ENCODE measurements at regions not wholly inside any gene's neighbourhood (a gene's known extent, or its start where the extent isn't known, plus 50 kb on each side); places are given as distances from the start of the nearest gene placed in this dataset.
"Not testable (repeated sequence)": the region's sequence is repeated elsewhere in the genome, so short reads cannot be mapped to it uniquely, and the experiment has no call there.

GRCh38 chr22:16463472-16463871, 129.1 kb downstream of the CCT8L2 start:
- H3K27ac ChIP-seq (ENCODE audit: extremely low read length, insufficient read depth, low read length); ATAC-seq; in situ Hi-C loops (cut with HindIII; ENCODE audit: extremely low pct_ligation_motif_present, low pct_unique_long_range_greater_than_20kb); H3K4me2 ChIP-seq (ENCODE audit: low read depth, low read length); H3K9ac ChIP-seq (ENCODE audit: insufficient read depth, low read depth, low read length); H3K79me2 ChIP-seq (ENCODE audit: insufficient read depth, low read length); FAIRE-seq; POLR2A ChIA-PET; H3K4me3 ChIP-seq (replicated peaks in 1 of 3; ENCODE audit: insufficient read depth in 1 of 3, low read depth in 2 of 3, low read length in 3 of 3); H3K9me3 ChIP-seq (ENCODE audit: low read length); BruUV-seq (replicated peaks); DNase-seq (ENCODE audit: low spot score); H3K36me3 ChIP-seq (replicated peaks in 1 of 2; ENCODE audit: control insufficient read depth in 1 of 2, insufficient read depth in 2 of 2, low read length in 2 of 2); H2AFZ ChIP-seq (ENCODE audit: low read length); H3K4me1 ChIP-seq (ENCODE audit: insufficient read depth, low read length); CTCF ChIA-PET (ENCODE audit: low intra/inter-chr PET ratio, low total read pairs); intact Hi-C loops (cut with micrococcal nuclease; ENCODE audit: unreplicated experiment); H3K27me3 ChIP-seq (ENCODE audit: control insufficient read depth in 1 of 2, insufficient read depth in 2 of 2, low read length in 2 of 2); H4K20me1 ChIP-seq (ENCODE audit: insufficient read depth, low read length): not testable (repeated sequence)
- whole genome bisulfite sequencing (ENCODE audit: low lambda C conversion rate), result 0% methylated on average over 4 of the region's 4 CpGs

DNA sequence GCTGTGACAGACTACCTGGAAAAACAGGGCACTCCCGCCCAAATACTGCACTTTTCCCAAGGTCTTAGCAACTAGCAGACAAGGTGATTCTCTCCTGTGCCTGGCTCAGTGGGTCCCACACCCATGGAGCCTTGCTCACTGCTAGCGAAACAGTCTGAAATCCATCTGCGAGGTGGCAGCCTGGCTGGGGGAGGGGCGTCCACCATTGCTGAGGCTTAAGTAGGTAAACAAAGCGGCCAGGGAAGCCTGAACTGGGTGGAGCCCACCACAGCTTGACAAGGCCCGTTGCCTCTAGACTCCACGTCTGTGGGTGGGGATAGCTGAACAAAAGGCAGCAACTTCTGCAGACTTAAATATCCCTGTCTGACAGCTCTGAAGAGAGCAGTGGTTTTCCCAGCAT, 145.2 kb downstream of the CCT8L2 start:
- H3K79me2 ChIP-seq (ENCODE audit: insufficient read depth, low read length); H3K4me1 ChIP-seq (ENCODE audit: insufficient read depth, low read length); H3K9me3 ChIP-seq (ENCODE audit: low read length); H3K4me2 ChIP-seq (ENCODE audit: low read depth, low read length); POLR2A ChIA-PET; in situ Hi-C loops (cut with HindIII; ENCODE audit: extremely low pct_ligation_motif_present, low pct_unique_long_range_greater_than_20kb); DNase-seq (ENCODE audit: low spot score); H3K36me3 ChIP-seq (replicated peaks in 1 of 2; ENCODE audit: control insufficient read depth in 1 of 2, insufficient read depth in 2 of 2, low read length in 2 of 2); ATAC-seq; H3K9ac ChIP-seq (ENCODE audit: insufficient read depth, low read depth, low read length); intact Hi-C loops (cut with micrococcal nuclease; ENCODE audit: unreplicated experiment); H3K4me3 ChIP-seq (replicated peaks in 1 of 3; ENCODE audit: insufficient read depth in 1 of 3, low read depth in 2 of 3, low read length in 3 of 3); FAIRE-seq; H3K27me3 ChIP-seq (ENCODE audit: control insufficient read depth in 1 of 2, insufficient read depth in 2 of 2, low read length in 2 of 2); H2AFZ ChIP-seq (ENCODE audit: low read length); H4K20me1 ChIP-seq (ENCODE audit: insufficient read depth, low read length); H3K27ac ChIP-seq (ENCODE audit: extremely low read length, insufficient read depth, low read length); CTCF ChIA-PET (ENCODE audit: low intra/inter-chr PET ratio, low total read pairs); BruUV-seq (replicated peaks): not testable (repeated sequence)
- 0% methylated on average over 3 of the region's 7 CpGs for WGBS (ENCODE audit: low lambda C conversion rate)

- in situ Hi-C loops (cut with HindIII; ENCODE audit: extremely low pct_ligation_motif_present, low pct_unique_long_range_greater_than_20kb); intact Hi-C loops (cut with micrococcal nuclease; ENCODE audit: unreplicated experiment); H2AFZ ChIP-seq (ENCODE audit: low read length); H3K4me2 ChIP-seq (ENCODE audit: low read depth, low read length); FAIRE-seq; DNase-seq (ENCODE audit: low spot score); H3K27ac ChIP-seq (ENCODE audit: extremely low read length, insufficient read depth, low read length); H4K20me1 ChIP-seq (ENCODE audit: insufficient read depth, low read length); BruUV-seq (replicated peaks); CTCF ChIA-PET (ENCODE audit: low intra/inter-chr PET ratio, low total read pairs); H3K27me3 ChIP-seq (ENCODE audit: control insufficient read depth in 1 of 2, insufficient read depth in 2 of 2, low read length in 2 of 2); H3K9me3 ChIP-seq (ENCODE audit: low read length); H3K79me2 ChIP-seq (ENCODE audit: insufficient read depth, low read length); H3K4me1 ChIP-seq (ENCODE audit: insufficient read depth, low read length); ATAC-seq; POLR2A ChIA-PET; H3K36me3 ChIP-seq (replicated peaks in 1 of 2; ENCODE audit: control insufficient read depth in 1 of 2, insufficient read depth in 2 of 2, low read length in 2 of 2); H3K9ac ChIP-seq (ENCODE audit: insufficient read depth, low read depth, low read length); H3K4me3 ChIP-seq (replicated peaks in 1 of 3; ENCODE audit: insufficient read depth in 1 of 3, low read depth in 2 of 3, low read length in 3 of 3): not testable (repeated sequence)
- 2% methylated on average over 6 of the region's 6 CpGs for WGBS (ENCODE audit: low lambda C conversion rate)
Measured at GRCh38 chr22:16446755-16447440, 145.7 kb downstream of the CCT8L2 start.

GRCh38 chr22:16441014-16441413, 151.6 kb downstream of the CCT8L2 start:
- CTCF ChIA-PET (ENCODE audit: low intra/inter-chr PET ratio, low total read pairs); intact Hi-C loops (cut with micrococcal nuclease; ENCODE audit: unreplicated experiment): not testable (repeated sequence)

More at GRCh38 chr22:16441014-16441413, 151.6 kb downstream of the CCT8L2 start:
- H3K27me3 ChIP-seq (ENCODE audit: control insufficient read depth in 1 of 2, insufficient read depth in 2 of 2, low read length in 2 of 2); FAIRE-seq; H4K20me1 ChIP-seq (ENCODE audit: insufficient read depth, low read length); H3K4me3 ChIP-seq (replicated peaks in 1 of 3; ENCODE audit: insufficient read depth in 1 of 3, low read depth in 2 of 3, low read length in 3 of 3); POLR2A ChIA-PET; DNase-seq (ENCODE audit: low spot score); H3K4me2 ChIP-seq (ENCODE audit: low read depth, low read length); H3K9me3 ChIP-seq (ENCODE audit: low read length); H3K9ac ChIP-seq (ENCODE audit: insufficient read depth, low read depth, low read length); H3K27ac ChIP-seq (ENCODE audit: extremely low read length, insufficient read depth, low read length); H3K4me1 ChIP-seq (ENCODE audit: insufficient read depth, low read length); H2AFZ ChIP-seq (ENCODE audit: low read length); H3K79me2 ChIP-seq (ENCODE audit: insufficient read depth, low read length); in situ Hi-C loops (cut with HindIII; ENCODE audit: extremely low pct_ligation_motif_present, low pct_unique_long_range_greater_than_20kb); ATAC-seq; BruUV-seq (replicated peaks); H3K36me3 ChIP-seq (replicated peaks in 1 of 2; ENCODE audit: control insufficient read depth in 1 of 2, insufficient read depth in 2 of 2, low read length in 2 of 2): not testable (repeated sequence)
- 0% methylated on average over 1 of the region's 1 CpG for WGBS (ENCODE audit: low lambda C conversion rate)
